H1 (cell line): ENCODE measurements at regions not wholly inside any gene's neighbourhood (a gene's known extent, or its start where the extent isn't known, plus 50 kb on each side); places are given as distances from the start of the nearest gene placed in this dataset.

Experiments
- CTCF ChIA-PET: fragments of 300-600 bp; sonication (Branson Sonifier 250); formaldehyde crosslinking; loops from one replicate; lab custom pipeline; 2021; ENCODE audit not compliant: partially characterized antibody; lab: Charles Lee
- POLR2A ChIA-PET: fragments of 300-600 bp; sonication (Branson Sonifier 250); formaldehyde crosslinking; loops from one replicate; lab custom pipeline; 2021; ENCODE audit warnings: inconsistent platforms; ENCODE audit not compliant: partially characterized antibody; lab: Charles Lee
- DNase-seq, 2 experiments: peaks; one replicate each; pipeline versions ENCODE4 v3.0.0 to v3.0.0-alpha.2; 2010 to 2022; ENCODE audit warnings: low spot score in 2 of 2, low read depth in 1 of 2, mixed read lengths in 1 of 2
- FAIRE-seq: peaks from 2 replicates; lab custom pipeline; 2011; peaks lifted over from hg19 to GRCh38; lab: Jason Lieb, UNC
- H2AFZ ChIP-seq: 2 replicates; pipeline ENCODE4 v1.8.1; 2012; ENCODE audit warnings: low read length, inconsistent platforms
- H2AK5ac ChIP-seq: 2 replicates; pipeline ENCODE4 v1.6.1; 2013; ENCODE audit warnings: low read depth, low read length
- H2BK120ac ChIP-seq: replicated peaks from 2 replicates; pipeline ENCODE3; 2013; ENCODE audit warnings: low read depth, low read length, inconsistent platforms
- H2BK12ac ChIP-seq: 2 replicates; pipeline ENCODE4 v1.6.1; 2013; ENCODE audit warnings: low read depth, low read length
- H2BK15ac ChIP-seq: 2 replicates; pipeline ENCODE4 v1.6.1; 2013; ENCODE audit warnings: low read length
- H2BK20ac ChIP-seq: 2 replicates; pipeline ENCODE4 v1.6.1; 2013; ENCODE audit warnings: low read length
- H2BK5ac ChIP-seq: 2 replicates; pipeline ENCODE4 v1.6.1; 2013; ENCODE audit warnings: low read depth, low read length
- H3K14ac ChIP-seq: 2 replicates; pipeline ENCODE4 v1.6.1; 2013; ENCODE audit warnings: inconsistent platforms; ENCODE audit not compliant: insufficient read length
- H3K18ac ChIP-seq: 2 replicates; pipeline ENCODE4 v1.6.1; 2013; ENCODE audit warnings: low read length; ENCODE audit errors: extremely low read depth
- H3K23ac ChIP-seq: 2 replicates; pipeline ENCODE4 v1.6.1; 2013; ENCODE audit warnings: inconsistent platforms; ENCODE audit not compliant: insufficient read length
- H3K23me2 ChIP-seq: 2 replicates; pipeline ENCODE4 v1.6.1; 2013; ENCODE audit warnings: low read depth, low read length
- H3K27ac ChIP-seq: 2 replicates; pipeline ENCODE4 v1.6.1; 2011; ENCODE audit warnings: low read depth, low read length, inconsistent platforms
- H3K27me3 ChIP-seq, 4 experiments: replicated peaks in 1 of 4; 1 replicate in 1 of 4; 2 replicates in 3 of 4; pipeline versions ENCODE4 v1.6.1 to v1.8.1; 2011 to 2013; ENCODE audit warnings: low read length in 3 of 4, mild to moderate bottlenecking in 3 of 4, inconsistent platforms in 2 of 4, mixed read lengths in 2 of 4, moderate library complexity in 1 of 4; ENCODE audit not compliant: control insufficient read depth in 3 of 4, insufficient read depth in 3 of 4; ENCODE audit errors: extremely low read depth in 1 of 4
- H3K36me3 ChIP-seq, 4 experiments: 2 replicates each; pipeline versions ENCODE4 v1.6.1 to v1.8.1; 2011 to 2013; ENCODE audit warnings: mild to moderate bottlenecking in 4 of 4, low read length in 3 of 4, moderate library complexity in 2 of 4, control low read depth in 1 of 4, inconsistent platforms in 1 of 4; ENCODE audit not compliant: insufficient read depth in 4 of 4, control insufficient read depth in 2 of 4
- H3K4ac ChIP-seq: replicated peaks from 2 replicates; pipeline ENCODE3; 2013; ENCODE audit warnings: low read length, low read depth, mixed read lengths, inconsistent platforms; ENCODE audit not compliant: insufficient read length
- H3K4me1 ChIP-seq, 4 experiments: replicated peaks in 1 of 4; 1 replicate in 1 of 4; 2 replicates in 3 of 4; pipeline versions ENCODE4 v1.6.1 to v1.8.1; 2011 to 2013; ENCODE audit warnings: low read length in 3 of 4, inconsistent platforms in 2 of 4, mixed read lengths in 1 of 4; ENCODE audit not compliant: insufficient read depth in 4 of 4, control insufficient read depth in 3 of 4
- H3K4me2 ChIP-seq, 2 experiments: 2 replicates each; pipeline versions ENCODE4 v1.6.1 to v1.8.1; 2011 to 2013; ENCODE audit warnings: low read depth in 2 of 2, low read length in 2 of 2, control low read depth in 1 of 2, inconsistent platforms in 1 of 2, mild to moderate bottlenecking in 1 of 2; ENCODE audit not compliant: insufficient read depth in 1 of 2
- H3K4me3 ChIP-seq, 4 experiments: fragments of 200-600, 300-600 bp in 1 of 4; sonication (generic), shearing (Covaris generic), sonication (Bioruptor Twin) in 1 of 4; 2 replicates each; pipeline versions ENCODE4 v1.5.1 to v1.8.1; 2011 to 2016; ENCODE audit warnings: low read length in 4 of 4, low read depth in 3 of 4, control low read depth in 2 of 4, inconsistent platforms in 2 of 4, mild to moderate bottlenecking in 2 of 4, mixed read lengths in 1 of 4, moderate library complexity in 1 of 4; ENCODE audit not compliant: insufficient read depth in 2 of 4; ENCODE audit errors: extremely low read depth in 1 of 4
- H3K56ac ChIP-seq: replicated peaks from 2 replicates; pipeline ENCODE3; 2013; ENCODE audit warnings: low read depth, mild to moderate bottlenecking, mixed read lengths, low read length, inconsistent platforms; ENCODE audit not compliant: insufficient read length
- H3K79me1 ChIP-seq: 2 replicates; pipeline ENCODE4 v1.6.1; 2013; ENCODE audit warnings: low read depth, low read length, control low read depth
- H3K79me2 ChIP-seq, 2 experiments: 2 replicates each; pipeline versions ENCODE4 v1.6.1 to v1.8.1; 2012 to 2013; ENCODE audit warnings: low read length in 2 of 2, mild to moderate bottlenecking in 2 of 2, inconsistent platforms in 1 of 2; ENCODE audit not compliant: insufficient read depth in 2 of 2, control insufficient read depth in 1 of 2
- H3K9ac ChIP-seq, 4 experiments: replicated peaks in 1 of 4; 1 replicate in 1 of 4; 2 replicates in 3 of 4; pipeline versions ENCODE4 v1.6.1 to v1.8.1; 2011 to 2013; ENCODE audit warnings: low read depth in 3 of 4, low read length in 3 of 4, control low read depth in 2 of 4, mild to moderate bottlenecking in 2 of 4, moderate library complexity in 2 of 4, inconsistent platforms in 1 of 4; ENCODE audit errors: extremely low read depth in 1 of 4
- H3K9me3 ChIP-seq, 2 experiments: 2 replicates each; pipeline versions ENCODE4 v1.6.1 to v1.8.1; 2012 to 2013; ENCODE audit warnings: mild to moderate bottlenecking in 2 of 2, moderate library complexity in 2 of 2, control low read depth in 1 of 2, inconsistent platforms in 1 of 2, low read depth in 1 of 2, low read length in 1 of 2, mixed read lengths in 1 of 2; ENCODE audit not compliant: insufficient read depth in 2 of 2
- H4K20me1 ChIP-seq, 2 experiments: replicated peaks in 1 of 2; 2 replicates each; pipeline versions ENCODE3 to v1.8.1; 2011 to 2013; ENCODE audit warnings: inconsistent platforms in 2 of 2, low read length in 2 of 2, mild to moderate bottlenecking in 1 of 2; ENCODE audit not compliant: insufficient read depth in 2 of 2, control insufficient read depth in 1 of 2
- H4K5ac ChIP-seq: 2 replicates; pipeline ENCODE4 v1.6.1; 2013; ENCODE audit warnings: low read length, low read depth, mixed read lengths, inconsistent platforms; ENCODE audit not compliant: insufficient read length
- H4K8ac ChIP-seq: 2 replicates; pipeline ENCODE4 v1.8.0; 2013; ENCODE audit warnings: mild to moderate bottlenecking, moderate library complexity, low read length, inconsistent platforms; ENCODE audit not compliant: insufficient read depth; ENCODE audit errors: extremely low read depth
- H4K91ac ChIP-seq: replicated peaks from 2 replicates; pipeline ENCODE3; 2013; ENCODE audit warnings: low read length, mixed read lengths, inconsistent platforms; ENCODE audit not compliant: insufficient read length
- ASH2L ChIP-seq: fragments of 200-600, 300-600 bp; sonication (generic); IDR thresholded peaks from one replicate; pipeline ENCODE4 v1.7.1; 2017; ENCODE audit warnings: low read length
- CEBPB ChIP-seq: IDR thresholded peaks from 2 replicates; pipeline ENCODE4 v1.6.1; 2012; ENCODE audit warnings: low read depth, low read length
- CHD1 ChIP-seq: IDR thresholded peaks from 2 replicates; pipeline ENCODE4 v1.6.1; 2012; ENCODE audit warnings: low read depth, low read length, improper control_type of control experiment
- EP300 ChIP-seq, 2 experiments: IDR thresholded peaks; 1 replicate in 1 of 2; 2 replicates in 1 of 2; pipeline ENCODE4 v1.6.1; 2011 to 2012; ENCODE audit warnings: low read depth in 2 of 2, low read length in 2 of 2, mild to moderate bottlenecking in 2 of 2, borderline replicate concordance in 1 of 2, inconsistent platforms in 1 of 2, moderate library complexity in 1 of 2
- EZH2 ChIP-seq: fragments of 200-600 bp; sonication (generic); IDR thresholded peaks from 2 replicates; pipeline ENCODE4 v1.7.1; 2012; ENCODE audit warnings: low read depth, mild to moderate bottlenecking, moderate library complexity, low read length, inconsistent platforms; ENCODE audit not compliant: severe bottlenecking
- FOSL1 ChIP-seq: IDR thresholded peaks from 2 replicates; pipeline ENCODE4 v1.6.1; 2011; ENCODE audit warnings: mild to moderate bottlenecking, low read depth, low read length, moderate library complexity; ENCODE audit not compliant: insufficient read depth
- KDM4A ChIP-seq: IDR thresholded peaks from one replicate; pipeline ENCODE4 v1.7.1; 2012; ENCODE audit warnings: low read depth, mild to moderate bottlenecking, moderate library complexity, low read length, inconsistent platforms; ENCODE audit not compliant: severe bottlenecking
- MAFK ChIP-seq: IDR thresholded peaks from 2 replicates; pipeline ENCODE4 v1.6.1; 2012; ENCODE audit warnings: low read depth, mild to moderate bottlenecking, improper control_type of control experiment, low read length
- POLR2A ChIP-seq, 2 experiments: IDR thresholded peaks; 1 replicate in 1 of 2; 2 replicates in 1 of 2; pipeline ENCODE4 v1.6.1; 2011; ENCODE audit warnings: low read depth in 2 of 2, low read length in 2 of 2, mild to moderate bottlenecking in 2 of 2; ENCODE audit errors: control extremely low read depth in 1 of 2
- POU5F1 ChIP-seq: IDR thresholded peaks from 2 replicates; pipeline ENCODE4 v1.6.1; 2011; ENCODE audit warnings: low read depth, mild to moderate bottlenecking, low read length, moderate library complexity
- RAD21 ChIP-seq, 2 experiments: IDR thresholded peaks in 1 of 2; conservative IDR thresholded peaks in 1 of 2; 2 replicates each; pipeline ENCODE4 v1.6.1; 2011; ENCODE audit warnings: low read depth in 2 of 2, low read length in 2 of 2, improper control_type of control experiment in 1 of 2, inconsistent platforms in 1 of 2, mild to moderate bottlenecking in 1 of 2, moderate library complexity in 1 of 2
- SP4 ChIP-seq: IDR thresholded peaks from 2 replicates; pipeline ENCODE4 v1.6.1; 2012; ENCODE audit warnings: low read length, inconsistent platforms
- SUZ12 ChIP-seq: fragments of 200-600 bp; sonication (generic); IDR thresholded peaks from 2 replicates; pipeline ENCODE4 v1.6.1; 2012; ENCODE audit warnings: mild to moderate bottlenecking, inconsistent platforms, low read length, moderate library complexity, mixed read lengths
- TAF1 ChIP-seq: IDR thresholded peaks from 2 replicates; pipeline ENCODE4 v1.6.1; 2011; ENCODE audit warnings: mild to moderate bottlenecking, low read depth, low read length
- TBP ChIP-seq: IDR thresholded peaks from 2 replicates; pipeline ENCODE4 v1.6.1; 2011; ENCODE audit warnings: low read depth, low read length, improper control_type of control experiment
- TCF12 ChIP-seq: IDR thresholded peaks from 2 replicates; pipeline ENCODE4 v1.6.1; 2011; ENCODE audit warnings: low read depth, mild to moderate bottlenecking, low read length
- TF ChIP-seq, protein P1 (sequence below): IDR thresholded peaks from 2 replicates; pipeline ENCODE4 v1.6.1; 2011; ENCODE audit warnings: low read depth, mild to moderate bottlenecking, low read length; ENCODE audit not compliant: insufficient read depth

DNA sequence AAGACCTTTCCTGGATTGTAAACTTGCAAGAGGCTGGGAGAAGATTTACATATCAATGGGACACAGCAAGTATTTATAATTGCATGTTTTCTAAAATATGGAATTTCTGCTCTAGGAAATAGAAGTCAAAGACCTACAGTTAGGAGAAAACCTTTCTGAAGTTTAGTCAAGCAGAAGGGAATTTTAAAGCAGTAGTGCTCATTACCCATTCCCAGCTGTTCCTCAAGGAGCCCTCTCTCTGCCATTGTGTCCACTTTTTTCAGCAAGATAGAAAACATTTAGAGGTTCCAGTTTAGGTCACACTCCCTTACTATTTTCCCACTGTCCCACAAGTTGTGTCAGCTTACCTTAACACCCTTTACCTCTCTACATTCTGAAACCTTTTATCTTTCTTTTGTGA, 584.0 kb upstream of the CHAC2 start:
- Histone ChIP-seq H4K91ac (no peak overlapping the region), H2BK120ac (no peak overlapping the region), H2BK15ac (no peak overlapping the region), H3K4me3 (no peak overlapping the region), H2BK5ac (no peak overlapping the region), H3K56ac (no peak overlapping the region), H3K79me2 (no peaks in the 10 kb centered on the region), H3K36me3 (no peaks in the 10 kb centered on the region), H2BK12ac (no peak overlapping the region), H3K14ac (no peak overlapping the region), H4K5ac (no peak overlapping the region), H3K9ac (no peak overlapping the region), H3K4ac (no peak overlapping the region), H3K9me3 (no peaks in the 10 kb centered on the region), H3K18ac (no peak overlapping the region), H3K27me3 (no peaks in the 10 kb centered on the region), H4K8ac (no peak overlapping the region), H3K79me1 (no peaks in the 10 kb centered on the region), H2AFZ (no peak overlapping the region), H4K20me1 (no peaks in the 10 kb centered on the region), H3K23me2 (no peaks in the 10 kb centered on the region), H2BK20ac (no peak overlapping the region), H3K23ac (no peak overlapping the region), H3K4me2 (no peak overlapping the region), H3K27ac (no peak overlapping the region), H3K4me1 (peaks cover 0 to 2% (median under 1%) of the 10 kb centered on the region in 4 experiments; a peak in 3 of 7 replicates), H2AK5ac (no peak overlapping the region)
- DNase-seq = no peak
- CTCF ChIA-PET = no interaction called here
- POLR2A ChIA-PET = no interaction called here
- no peak for FAIRE-seq
- no peak for TF ChIP-seq CHD1
- TF ChIP-seq SUZ12 = no peak
- no peak for TF ChIP-seq TBP
- TF ChIP-seq, protein P1, sequence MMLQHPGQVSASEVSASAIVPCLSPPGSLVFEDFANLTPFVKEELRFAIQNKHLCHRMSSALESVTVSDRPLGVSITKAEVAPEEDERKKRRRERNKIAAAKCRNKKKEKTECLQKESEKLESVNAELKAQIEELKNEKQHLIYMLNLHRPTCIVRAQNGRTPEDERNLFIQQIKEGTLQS = no peak
- TF ChIP-seq RAD21 (IDR thresholded peaks at IDR 0.05 in 1 of 2, conservative IDR thresholded peaks at IDR 0.05 in 1 of 2; ENCODE audit: low read depth in 2 of 2, low read length in 2 of 2) = no peak
- no peak for TF ChIP-seq EZH2
- no peak for TF ChIP-seq EP300 (IDR thresholded peaks at IDR 0.05; ENCODE audit: borderline replicate concordance in 1 of 2, low read depth in 2 of 2, low read length in 2 of 2)
- no peak for TF ChIP-seq MAFK
- no peak for TF ChIP-seq POU5F1
- no peak for TF ChIP-seq SP4
- no peak for TF ChIP-seq ASH2L
- TF ChIP-seq FOSL1 = no peak
- TF ChIP-seq CEBPB = no peak
- no peak for TF ChIP-seq POLR2A (IDR thresholded peaks at IDR 0.05; ENCODE audit: control extremely low read depth in 1 of 2, low read depth in 2 of 2, low read length in 2 of 2)
- TF ChIP-seq TAF1 = no peak
- no peak for TF ChIP-seq KDM4A
- no peak for TF ChIP-seq TCF12
